Peyer's patch (tissue), 4 donors: ENCODE measurements at regions not wholly inside any gene's neighbourhood (a gene's known extent, or its start where the extent isn't known, plus 50 kb on each side); places are given as distances from the start of the nearest gene placed in this dataset.

Experiments used
- POLR2A ChIP-seq, 2 donors: fragments of 450-650 bp; IDR thresholded peaks; one replicate each; pipeline ENCODE4 v1.5.1; 2017; ENCODE audit warnings: antibody characterized with exemption in 2 of 2, mild to moderate bottlenecking in 2 of 2, moderate library complexity in 2 of 2
- TF ChIP-seq, protein P1 (sequence below), 6 experiments: fragments of 450-650 bp in 4 of 6; fragments of 200-600 bp in 2 of 6; sonication (generic) in 1 of 6; IDR thresholded peaks; one replicate each; pipeline ENCODE4 v1.5.1; 2017 to 2019; ENCODE audit warnings: antibody characterized with exemption in 6 of 6, mild to moderate bottlenecking in 3 of 6, moderate library complexity in 1 of 6

DNA sequence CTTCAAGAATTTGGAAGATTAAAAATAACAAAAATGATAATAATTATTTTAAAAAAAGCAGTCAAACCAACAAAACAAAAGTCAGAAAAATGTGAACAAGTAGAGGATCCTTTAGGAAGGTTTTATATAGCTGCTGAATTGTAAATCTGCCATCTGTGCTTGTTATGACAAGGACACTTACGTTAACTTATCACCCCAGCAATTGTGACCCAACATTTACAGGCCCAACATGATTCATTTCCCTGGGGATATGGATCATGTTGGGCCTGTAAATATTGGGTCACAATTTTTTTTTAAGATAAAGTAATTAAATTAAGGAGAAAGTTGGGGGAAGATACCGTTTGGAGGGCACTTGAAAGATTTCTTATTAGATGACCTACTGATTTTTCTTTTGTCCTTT, 261.4 kb upstream of the HABP2 start:
- TF ChIP-seq, protein P1, sequence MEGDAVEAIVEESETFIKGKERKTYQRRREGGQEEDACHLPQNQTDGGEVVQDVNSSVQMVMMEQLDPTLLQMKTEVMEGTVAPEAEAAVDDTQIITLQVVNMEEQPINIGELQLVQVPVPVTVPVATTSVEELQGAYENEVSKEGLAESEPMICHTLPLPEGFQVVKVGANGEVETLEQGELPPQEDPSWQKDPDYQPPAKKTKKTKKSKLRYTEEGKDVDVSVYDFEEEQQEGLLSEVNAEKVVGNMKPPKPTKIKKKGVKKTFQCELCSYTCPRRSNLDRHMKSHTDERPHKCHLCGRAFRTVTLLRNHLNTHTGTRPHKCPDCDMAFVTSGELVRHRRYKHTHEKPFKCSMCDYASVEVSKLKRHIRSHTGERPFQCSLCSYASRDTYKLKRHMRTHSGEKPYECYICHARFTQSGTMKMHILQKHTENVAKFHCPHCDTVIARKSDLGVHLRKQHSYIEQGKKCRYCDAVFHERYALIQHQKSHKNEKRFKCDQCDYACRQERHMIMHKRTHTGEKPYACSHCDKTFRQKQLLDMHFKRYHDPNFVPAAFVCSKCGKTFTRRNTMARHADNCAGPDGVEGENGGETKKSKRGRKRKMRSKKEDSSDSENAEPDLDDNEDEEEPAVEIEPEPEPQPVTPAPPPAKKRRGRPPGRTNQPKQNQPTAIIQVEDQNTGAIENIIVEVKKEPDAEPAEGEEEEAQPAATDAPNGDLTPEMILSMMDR (IDR thresholded peaks at IDR 0.05) = no peak
- no peak for TF ChIP-seq POLR2A (IDR thresholded peaks at IDR 0.05)
